Astrocyte (in vitro differentiated cells and primary cell): ENCODE measurements at regions not wholly inside any gene's neighbourhood (a gene's known extent, or its start where the extent isn't known, plus 50 kb on each side); places are given as distances from the start of the nearest gene placed in this dataset.
A peak's percentile ranks its signal among the peaks of the same experiment; 100 is the strongest.

Source experiments
- DNase-seq: peaks from one replicate; pipeline ENCODE4 v3.0.0-alpha.2; 2010; ENCODE audit warnings: low read depth
- FAIRE-seq: peaks from 2 replicates; lab custom pipeline; 2011; peaks lifted over from hg19 to GRCh38; lab: Jason Lieb, UNC
- H2AFZ ChIP-seq: 2 replicates; pipeline ENCODE4 v1.6.0; 2012; ENCODE audit warnings: low read depth, low read length, inconsistent platforms
- H3K27ac ChIP-seq: 2 replicates; pipeline ENCODE4 v1.5.1; 2011; ENCODE audit warnings: low read depth, low read length, inconsistent platforms
- H3K27me3 ChIP-seq: 2 replicates; pipeline ENCODE4 v1.6.0; 2011; ENCODE audit warnings: low read length, inconsistent platforms; ENCODE audit not compliant: insufficient read depth
- H3K36me3 ChIP-seq: 2 replicates; pipeline ENCODE4 v1.5.1; 2011; ENCODE audit warnings: low read length, inconsistent platforms; ENCODE audit not compliant: insufficient read depth
- H3K4me1 ChIP-seq: 2 replicates; pipeline ENCODE4 v1.5.1; 2011; ENCODE audit warnings: low read length, inconsistent platforms; ENCODE audit not compliant: insufficient read depth
- H3K4me2 ChIP-seq: 2 replicates; pipeline ENCODE4 v1.6.0; 2012; ENCODE audit warnings: low read length, inconsistent platforms
- H3K4me3 ChIP-seq: 2 replicates; pipeline ENCODE4 v1.5.1; 2011; ENCODE audit warnings: low read depth, mild to moderate bottlenecking, low read length, inconsistent platforms; ENCODE audit not compliant: insufficient read depth
- H3K79me2 ChIP-seq: 2 replicates; pipeline ENCODE4 v1.6.0; 2012; ENCODE audit warnings: mild to moderate bottlenecking, low read length, inconsistent platforms; ENCODE audit not compliant: insufficient read depth
- H3K9ac ChIP-seq: 2 replicates; pipeline ENCODE4 v1.6.0; 2012; ENCODE audit warnings: mild to moderate bottlenecking, low read length, inconsistent platforms
- H3K9me3 ChIP-seq: 2 replicates; pipeline ENCODE4 v1.5.1; 2012; ENCODE audit warnings: low read depth, mild to moderate bottlenecking, low read length, inconsistent platforms; ENCODE audit not compliant: insufficient read depth
- H4K20me1 ChIP-seq: 2 replicates; pipeline ENCODE4 v1.6.0; 2012; ENCODE audit warnings: low read length, inconsistent platforms; ENCODE audit not compliant: insufficient read depth
- H3K27ac Mint-ChIP-seq: one replicate; pipeline ENCODE4 v1.8.0; 2021; ENCODE audit warnings: mild to moderate bottlenecking, mixed read lengths; ENCODE audit not compliant: unreplicated experiment
- H3K27me3 Mint-ChIP-seq: one replicate; pipeline ENCODE4 v1.8.0; 2021; ENCODE audit warnings: low read depth, mixed read lengths; ENCODE audit not compliant: unreplicated experiment
- H3K36me3 Mint-ChIP-seq: one replicate; pipeline ENCODE4 v1.8.0; 2021; ENCODE audit warnings: low read depth, mixed read lengths; ENCODE audit not compliant: unreplicated experiment
- H3K4me1 Mint-ChIP-seq: one replicate; pipeline ENCODE4 v1.8.0; 2021; ENCODE audit warnings: low read depth, mixed read lengths; ENCODE audit not compliant: unreplicated experiment
- H3K4me3 Mint-ChIP-seq: one replicate; pipeline ENCODE4 v1.8.0; 2021; ENCODE audit warnings: mild to moderate bottlenecking, moderate library complexity, mixed read lengths; ENCODE audit not compliant: unreplicated experiment
- H3K9me3 Mint-ChIP-seq: one replicate; pipeline ENCODE4 v1.8.0; 2021; ENCODE audit warnings: mild to moderate bottlenecking, mixed read lengths; ENCODE audit not compliant: unreplicated experiment
- EZH2 ChIP-seq: IDR thresholded peaks from 2 replicates; pipeline ENCODE4 v1.6.1; 2012; ENCODE audit warnings: mild to moderate bottlenecking, low read length, inconsistent platforms; ENCODE audit not compliant: insufficient read depth
- TF ChIP-seq, protein P1 (sequence below): IDR thresholded peaks from 2 replicates; pipeline ENCODE4 v1.5.1; 2011; ENCODE audit warnings: low read depth, mild to moderate bottlenecking, inconsistent platforms, low read length, moderate library complexity; ENCODE audit not compliant: insufficient read depth

DNA sequence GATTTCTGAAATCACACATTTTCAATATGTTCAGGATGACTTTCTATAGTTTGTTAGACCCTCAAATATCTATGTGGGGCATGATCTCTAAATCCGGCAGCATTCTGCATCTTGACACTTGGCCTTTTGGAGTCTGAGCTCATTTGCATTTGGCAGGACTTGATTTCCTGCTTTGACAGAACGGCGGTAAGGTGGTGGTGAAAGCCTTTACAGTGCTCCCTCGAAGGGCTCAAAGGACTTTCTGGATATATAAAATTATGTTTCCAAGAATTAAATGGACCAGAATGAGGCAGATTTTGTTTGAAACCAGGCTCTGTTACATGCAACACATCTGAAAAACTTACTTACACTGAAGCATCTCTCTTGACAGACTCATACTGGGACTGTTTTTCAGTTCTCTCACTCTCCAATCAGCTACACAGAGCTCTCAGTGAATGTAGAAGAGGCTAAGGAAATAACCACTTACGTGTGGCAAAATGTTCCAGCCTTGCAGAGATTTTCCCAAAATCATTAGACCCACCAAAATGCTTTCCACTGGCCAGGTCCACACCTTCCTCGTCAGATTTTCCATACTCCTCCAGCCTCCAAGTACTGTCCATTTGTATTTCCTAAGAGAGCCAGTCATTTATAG is 207.2 kb downstream of the SPRY2 start:
- Histone ChIP-seq H3K9ac (peak overlapping the region; percentile 61), H3K27me3 (no peaks in the 10 kb centered on the region), H3K79me2 (no peaks in the 10 kb centered on the region), H3K9me3 (no peaks in the 10 kb centered on the region), H3K27ac (no peak overlapping the region), H2AFZ (peak overlapping the region; percentile 85), H3K4me3 (no peak overlapping the region), H3K36me3 (no peaks in the 10 kb centered on the region), H4K20me1 (no peaks in the 10 kb centered on the region), H3K4me2 (peak overlapping the region; percentile 83), H3K4me1 (peaks cover 21% of the 10 kb centered on the region)
- no peaks in the 10 kb centered on the region for H3K9me3 Mint-ChIP-seq
- H3K27ac Mint-ChIP-seq = peak overlapping the region; percentile 98
- TF ChIP-seq, protein P1, sequence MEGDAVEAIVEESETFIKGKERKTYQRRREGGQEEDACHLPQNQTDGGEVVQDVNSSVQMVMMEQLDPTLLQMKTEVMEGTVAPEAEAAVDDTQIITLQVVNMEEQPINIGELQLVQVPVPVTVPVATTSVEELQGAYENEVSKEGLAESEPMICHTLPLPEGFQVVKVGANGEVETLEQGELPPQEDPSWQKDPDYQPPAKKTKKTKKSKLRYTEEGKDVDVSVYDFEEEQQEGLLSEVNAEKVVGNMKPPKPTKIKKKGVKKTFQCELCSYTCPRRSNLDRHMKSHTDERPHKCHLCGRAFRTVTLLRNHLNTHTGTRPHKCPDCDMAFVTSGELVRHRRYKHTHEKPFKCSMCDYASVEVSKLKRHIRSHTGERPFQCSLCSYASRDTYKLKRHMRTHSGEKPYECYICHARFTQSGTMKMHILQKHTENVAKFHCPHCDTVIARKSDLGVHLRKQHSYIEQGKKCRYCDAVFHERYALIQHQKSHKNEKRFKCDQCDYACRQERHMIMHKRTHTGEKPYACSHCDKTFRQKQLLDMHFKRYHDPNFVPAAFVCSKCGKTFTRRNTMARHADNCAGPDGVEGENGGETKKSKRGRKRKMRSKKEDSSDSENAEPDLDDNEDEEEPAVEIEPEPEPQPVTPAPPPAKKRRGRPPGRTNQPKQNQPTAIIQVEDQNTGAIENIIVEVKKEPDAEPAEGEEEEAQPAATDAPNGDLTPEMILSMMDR = no peak
- TF ChIP-seq EZH2 = no peak
- no peaks in the 10 kb centered on the region for H3K27me3 Mint-ChIP-seq
- DNase-seq (no peak), FAIRE-seq (no peak)
- H3K4me3 Mint-ChIP-seq = no peak overlapping the region
- H3K36me3 Mint-ChIP-seq = no peaks in the 10 kb centered on the region
- peaks cover 29% of the 10 kb centered on the region for H3K4me1 Mint-ChIP-seq

DNA sequence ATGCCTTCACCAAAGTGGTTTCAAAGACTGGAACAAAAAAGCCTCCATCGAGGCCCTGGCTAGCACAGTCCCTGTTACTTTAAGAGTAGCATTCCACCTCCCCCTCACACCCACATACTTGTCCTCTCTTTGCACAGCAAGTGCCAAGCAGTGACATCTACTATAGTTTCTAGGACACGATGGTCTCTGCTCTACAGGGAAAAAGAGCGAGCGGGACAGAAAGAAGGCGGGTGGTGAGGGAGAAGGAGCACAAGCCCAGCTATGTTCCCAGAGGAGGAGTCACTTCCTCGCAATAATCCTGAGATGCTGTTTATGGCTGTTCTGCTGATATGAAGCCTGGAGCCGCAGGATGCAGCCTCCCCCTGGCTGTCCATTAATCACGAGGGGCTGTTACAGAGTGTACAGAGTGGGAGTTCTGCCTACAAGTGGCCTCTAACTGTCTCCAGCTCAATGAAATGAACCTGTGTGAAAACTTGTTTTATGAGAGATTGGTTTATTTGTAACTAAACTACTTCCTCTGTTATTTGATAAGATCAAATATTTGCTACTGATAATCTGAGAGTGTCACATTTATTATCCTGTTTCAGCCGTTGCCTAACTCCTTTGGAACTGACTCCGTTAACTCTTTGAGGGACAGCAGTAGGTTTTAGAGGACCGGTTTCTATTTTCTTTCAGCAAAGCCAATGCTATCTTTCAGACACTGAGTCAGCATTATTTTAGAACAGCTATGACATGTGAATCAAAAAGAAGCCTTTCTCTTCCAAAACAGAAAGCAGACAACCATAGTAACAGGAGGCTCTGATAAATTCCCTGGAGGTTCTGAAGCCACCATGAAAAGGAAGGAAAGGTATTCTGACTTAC is 208.0 kb downstream of the SPRY2 start:
- peak; percentile 71 for DNase-seq

More for the DNA sequence above, 208.0 kb downstream of the SPRY2 start:
- Histone ChIP-seq H3K4me3 (peak overlapping the region; percentile 44), H3K9ac (peak overlapping the region; percentile 61), H3K36me3 (no peaks in the 10 kb centered on the region), H3K4me1 (peaks cover 21% of the 10 kb centered on the region), H3K79me2 (no peaks in the 10 kb centered on the region), H4K20me1 (no peaks in the 10 kb centered on the region), H2AFZ (peak overlapping the region; percentile 85), H3K9me3 (no peaks in the 10 kb centered on the region), H3K27ac (peak overlapping the region; percentile 58), H3K4me2 (peak overlapping the region; percentile 83), H3K27me3 (no peaks in the 10 kb centered on the region)
- TF ChIP-seq EZH2 = no peak
- TF ChIP-seq, protein P1 = no peak
- FAIRE-seq = peak; percentile 86
- Mint-ChIP-seq H3K4me1 (peaks cover 29% of the 10 kb centered on the region), H3K27ac (peak overlapping the region; percentile 98), H3K9me3 (no peaks in the 10 kb centered on the region), H3K36me3 (no peaks in the 10 kb centered on the region), H3K27me3 (no peaks in the 10 kb centered on the region), H3K4me3 (peak overlapping the region; percentile 62)
